Thyroid gland (tissue), 4 donors: ENCODE measurements at regions not wholly inside any gene's neighbourhood (a gene's known extent, or its start where the extent isn't known, plus 50 kb on each side); places are given as distances from the start of the nearest gene placed in this dataset.

Experiments
- CTCF ChIP-seq, 6 experiments: fragments of 200-600 bp in 3 of 6; fragments of 450-650 bp in 3 of 6; sonication (generic) in 3 of 6; IDR thresholded peaks; one replicate each; pipeline ENCODE4 v1.5.1; 2016 to 2019; ENCODE audit warnings: antibody characterized with exemption in 6 of 6, mild to moderate bottlenecking in 2 of 6, inconsistent platforms in 1 of 6, moderate library complexity in 1 of 6
- POLR2A ChIP-seq, 2 donors: fragments of 450-650 bp; IDR thresholded peaks; one replicate each; pipeline ENCODE4 v1.6.1; 2017; ENCODE audit warnings: antibody characterized with exemption in 2 of 2, mild to moderate bottlenecking in 2 of 2, moderate library complexity in 1 of 2

GRCh38 chr1:239882967-239883366 is 208.7 kb upstream of the FMN2 start:
- TF ChIP-seq CTCF (IDR thresholded peaks at IDR 0.05): no peak
- TF ChIP-seq POLR2A (IDR thresholded peaks at IDR 0.05): no peak
